Fibroblast of villous mesenchyme (primary cell): ENCODE measurements at regions not wholly inside any gene's neighbourhood (a gene's known extent, or its start where the extent isn't known, plus 50 kb on each side); places are given as distances from the start of the nearest gene placed in this dataset.
A peak's percentile ranks its signal among the peaks of the same experiment; 100 is the strongest.

ENCODE experiments used
- DNase-seq: peaks from one replicate; pipeline ENCODE4 v3.0.0-alpha.2; 2010; ENCODE audit warnings: low read depth
- H3K4me3 ChIP-seq: 2 replicates; pipeline ENCODE4 v1.5.1; 2011; ENCODE audit warnings: low read depth, mild to moderate bottlenecking, low read length
- TF ChIP-seq, protein P1 (sequence below): IDR thresholded peaks from 2 replicates; pipeline ENCODE4 v1.5.1; 2012; ENCODE audit warnings: low read depth, mild to moderate bottlenecking, low read length; ENCODE audit not compliant: insufficient read depth

DNA sequence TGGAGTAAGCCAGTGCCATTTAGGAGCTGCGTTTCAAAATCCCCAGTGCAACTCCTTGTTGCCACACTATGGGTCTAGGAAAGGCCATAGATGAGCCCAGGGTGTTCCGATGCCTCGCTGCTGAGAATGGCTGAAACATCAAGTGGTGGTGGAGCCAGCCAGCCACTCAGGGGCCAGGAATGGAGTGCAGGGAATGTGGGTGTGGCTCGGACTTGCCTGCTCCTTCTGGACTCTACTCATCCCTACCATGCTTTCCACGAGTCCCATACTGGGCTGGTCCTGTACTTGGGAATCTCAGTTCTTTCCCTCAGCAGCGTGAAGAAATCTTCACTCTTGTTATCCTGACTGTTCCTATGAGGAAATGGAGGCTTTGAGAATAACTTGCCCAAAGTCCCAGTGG is 143.5 kb downstream of the INSIG2 start:
- no peak for DNase-seq
- no peak overlapping the region for H3K4me3 ChIP-seq
- TF ChIP-seq, protein P1, sequence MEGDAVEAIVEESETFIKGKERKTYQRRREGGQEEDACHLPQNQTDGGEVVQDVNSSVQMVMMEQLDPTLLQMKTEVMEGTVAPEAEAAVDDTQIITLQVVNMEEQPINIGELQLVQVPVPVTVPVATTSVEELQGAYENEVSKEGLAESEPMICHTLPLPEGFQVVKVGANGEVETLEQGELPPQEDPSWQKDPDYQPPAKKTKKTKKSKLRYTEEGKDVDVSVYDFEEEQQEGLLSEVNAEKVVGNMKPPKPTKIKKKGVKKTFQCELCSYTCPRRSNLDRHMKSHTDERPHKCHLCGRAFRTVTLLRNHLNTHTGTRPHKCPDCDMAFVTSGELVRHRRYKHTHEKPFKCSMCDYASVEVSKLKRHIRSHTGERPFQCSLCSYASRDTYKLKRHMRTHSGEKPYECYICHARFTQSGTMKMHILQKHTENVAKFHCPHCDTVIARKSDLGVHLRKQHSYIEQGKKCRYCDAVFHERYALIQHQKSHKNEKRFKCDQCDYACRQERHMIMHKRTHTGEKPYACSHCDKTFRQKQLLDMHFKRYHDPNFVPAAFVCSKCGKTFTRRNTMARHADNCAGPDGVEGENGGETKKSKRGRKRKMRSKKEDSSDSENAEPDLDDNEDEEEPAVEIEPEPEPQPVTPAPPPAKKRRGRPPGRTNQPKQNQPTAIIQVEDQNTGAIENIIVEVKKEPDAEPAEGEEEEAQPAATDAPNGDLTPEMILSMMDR: no peak

DNA sequence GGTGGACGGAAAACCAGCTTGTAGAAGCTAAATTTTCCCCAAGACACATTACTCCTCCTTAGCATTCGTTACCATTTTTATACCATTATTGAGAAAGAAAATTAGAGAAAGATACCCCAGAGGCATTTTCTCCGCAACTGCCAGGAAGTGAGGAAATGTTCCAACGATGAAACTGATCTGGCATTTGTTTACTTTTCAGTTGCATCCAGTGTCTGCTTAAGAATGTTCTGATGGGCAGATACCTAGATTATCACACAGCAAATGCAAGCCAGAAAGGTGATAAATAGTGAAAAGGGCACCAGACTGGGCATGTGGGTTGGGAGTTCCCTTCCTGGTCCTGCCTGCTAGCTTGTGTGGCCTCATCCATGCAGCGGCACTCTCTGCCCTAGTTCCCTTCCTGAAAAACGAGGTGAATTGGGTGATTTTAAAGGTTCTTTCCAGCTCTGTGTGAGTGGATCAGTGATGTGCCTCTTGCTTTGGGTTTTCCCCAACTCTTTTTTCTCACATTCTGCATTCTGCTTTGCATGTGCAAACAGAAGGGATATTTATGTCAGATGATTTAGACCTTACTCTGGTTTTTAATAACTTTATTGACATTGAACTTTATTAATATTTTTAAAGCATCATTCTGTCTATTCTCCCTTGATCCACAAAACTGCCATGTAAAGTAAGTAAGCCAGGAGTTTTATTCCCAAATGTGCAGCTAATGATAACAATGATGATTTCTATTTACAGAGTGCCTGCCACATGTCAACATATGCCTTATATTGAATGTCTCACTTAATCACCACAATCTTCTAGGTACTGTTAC is 139.6 kb downstream of the INSIG2 start:
- H3K4me3 ChIP-seq: no peak overlapping the region
- TF ChIP-seq, protein P1: no peak
- DNase-seq: no peak

DNA sequence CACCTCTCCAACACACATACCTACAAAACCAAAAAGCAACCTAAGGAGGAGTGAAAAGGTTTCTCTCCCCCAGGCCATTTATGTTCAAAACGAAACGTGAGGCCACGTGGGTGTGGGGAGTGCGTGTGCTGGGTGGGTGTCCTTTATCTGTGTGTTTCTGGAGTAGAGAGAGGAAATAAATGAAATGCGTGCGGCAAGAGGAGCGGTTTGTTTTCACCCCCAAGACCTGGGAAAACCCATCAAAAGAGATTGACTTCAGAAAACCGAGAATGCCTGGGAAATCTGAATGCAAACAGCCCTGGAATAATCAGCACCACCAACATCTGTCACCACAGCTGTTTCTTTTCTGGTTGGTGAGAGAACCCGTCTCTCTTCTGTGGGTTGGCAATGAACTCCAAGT is 137.4 kb downstream of the INSIG2 start:
- H3K4me3 ChIP-seq: no peak overlapping the region
- no peak for DNase-seq
- TF ChIP-seq, protein P1: no peak

DNA sequence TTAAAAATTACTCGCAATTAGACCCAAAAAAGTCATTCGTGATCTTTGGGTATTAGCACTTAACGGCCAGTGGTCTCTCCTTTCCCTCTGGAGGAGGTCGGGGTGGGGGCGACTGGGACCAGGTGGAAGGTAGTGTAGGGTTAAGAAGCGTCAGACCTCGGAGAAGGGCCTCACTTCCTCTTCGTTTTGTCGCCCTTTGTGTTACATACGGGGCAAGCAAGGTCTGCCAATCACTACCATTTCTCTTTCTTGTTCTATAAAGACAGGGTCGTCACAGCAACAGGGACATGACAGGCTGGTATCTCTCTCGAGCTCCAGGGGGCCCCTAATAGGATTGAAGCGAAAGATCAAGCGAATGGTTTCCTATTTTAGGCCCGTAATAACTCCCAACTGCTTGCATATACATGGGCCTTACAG is 136.6 kb downstream of the INSIG2 start:
- TF ChIP-seq, protein P1: no peak
- no peak for DNase-seq
- H3K4me3 ChIP-seq: no peak overlapping the region

DNA sequence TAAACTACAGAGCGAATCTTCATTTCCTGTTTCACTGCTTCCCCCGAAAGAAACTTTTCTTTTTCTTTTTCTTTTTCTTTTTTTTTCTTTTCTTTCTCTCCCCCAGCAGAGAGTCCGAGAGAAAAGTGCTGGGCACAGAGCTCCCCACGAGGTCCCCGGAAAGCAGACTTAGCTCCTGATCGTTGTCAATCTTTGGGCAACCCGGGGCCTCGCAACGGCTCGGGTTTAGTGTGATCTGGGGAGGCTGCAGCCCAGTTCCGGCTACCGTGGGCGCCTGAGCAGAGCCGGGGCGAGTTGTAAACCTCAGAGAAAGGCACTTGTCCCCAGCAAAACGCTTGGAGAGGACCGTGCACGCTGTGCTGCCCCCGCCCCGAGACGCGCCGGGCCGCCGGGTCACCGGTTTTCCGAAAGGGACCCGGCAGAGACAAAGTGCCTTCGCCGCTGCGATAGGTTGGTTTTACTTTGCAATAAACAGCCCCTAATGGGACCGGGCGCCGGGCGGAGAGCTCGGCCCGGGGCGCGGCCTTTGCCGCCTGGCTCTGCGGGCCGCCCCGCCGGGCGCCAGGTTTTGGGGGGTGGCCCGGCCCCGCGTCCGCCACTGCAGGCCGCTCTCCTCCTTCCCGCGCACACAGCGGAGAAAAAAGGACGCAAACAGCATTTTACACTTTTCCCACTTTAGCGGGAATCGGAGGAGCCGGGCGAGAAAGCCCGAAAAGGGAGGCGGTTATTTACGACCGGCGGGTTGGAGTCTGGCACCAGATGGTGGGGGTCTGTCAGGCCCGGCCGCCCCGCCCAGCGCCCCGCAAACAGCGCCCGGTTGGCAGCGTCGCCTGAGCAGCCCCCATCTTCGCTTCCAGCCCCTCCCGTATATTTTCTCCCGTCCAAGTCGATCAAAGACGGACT is 136.0 kb downstream of the INSIG2 start:
- TF ChIP-seq, protein P1: no peak
- DNase-seq: no peak
- peak overlapping the region; percentile 41 for H3K4me3 ChIP-seq

DNA sequence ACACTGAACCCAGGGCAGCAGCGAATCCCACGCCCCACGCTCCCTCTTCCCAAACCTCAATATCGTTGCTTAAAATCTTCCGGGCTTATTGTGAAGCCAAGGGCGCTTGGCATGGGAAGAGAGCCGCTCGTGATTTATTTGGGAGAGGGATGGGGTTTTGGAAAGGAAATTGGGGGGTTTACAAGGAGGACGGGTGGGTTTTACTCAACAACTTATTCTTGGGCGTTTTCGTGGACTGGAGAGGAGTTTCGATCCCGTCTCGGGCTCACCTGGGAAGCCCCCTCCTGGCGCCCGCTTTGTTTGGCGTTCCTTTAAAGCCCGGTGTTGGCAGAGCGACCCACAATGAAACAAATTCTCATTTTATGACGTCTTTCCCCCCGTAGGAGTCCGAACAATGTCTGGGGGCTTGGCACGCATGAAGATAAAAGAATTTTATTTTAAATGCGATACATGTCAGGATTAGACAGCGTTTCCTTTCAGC is 135.3 kb downstream of the INSIG2 start:
- DNase-seq: no peak
- TF ChIP-seq, protein P1: no peak
- peak overlapping the region; percentile 41 for H3K4me3 ChIP-seq
